HG03135 (cell line): ENCODE measurements at regions not wholly inside any gene's neighbourhood (a gene's known extent, or its start where the extent isn't known, plus 50 kb on each side); places are given as distances from the start of the nearest gene placed in this dataset.

Experiments
- ATAC-seq: cut with Tn5 transposase; IDR thresholded peaks from one replicate; pipeline ENCODE4 v1.9.1; 2021; ENCODE audit warnings: mild to moderate bottlenecking, moderate library complexity; ENCODE audit not compliant: unreplicated experiment

GRCh38 chr6:164185471-164185871, 771.0 kb downstream of the QKI start:
- ATAC-seq: no peak

DNA sequence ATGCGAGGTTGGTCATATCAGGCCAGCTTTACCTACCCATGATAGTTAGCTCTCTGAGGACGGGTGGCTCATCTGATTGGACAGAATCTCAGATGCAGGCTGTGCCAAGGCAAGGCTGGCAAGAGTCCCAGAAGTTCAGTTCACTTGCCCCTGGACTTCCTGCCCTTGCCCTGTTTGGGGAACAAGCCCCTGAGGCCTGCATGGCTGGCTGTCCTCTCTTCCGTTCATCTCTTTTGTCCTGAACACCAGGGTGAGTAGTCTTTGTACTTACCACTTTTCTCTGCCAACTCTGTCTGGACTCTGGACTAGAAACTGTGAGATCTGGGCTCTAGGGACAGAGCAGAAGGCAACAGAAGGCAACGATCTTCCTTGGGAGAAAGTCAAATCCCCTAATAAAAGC, 769.9 kb downstream of the QKI start:
- ATAC-seq: no peak

DNA sequence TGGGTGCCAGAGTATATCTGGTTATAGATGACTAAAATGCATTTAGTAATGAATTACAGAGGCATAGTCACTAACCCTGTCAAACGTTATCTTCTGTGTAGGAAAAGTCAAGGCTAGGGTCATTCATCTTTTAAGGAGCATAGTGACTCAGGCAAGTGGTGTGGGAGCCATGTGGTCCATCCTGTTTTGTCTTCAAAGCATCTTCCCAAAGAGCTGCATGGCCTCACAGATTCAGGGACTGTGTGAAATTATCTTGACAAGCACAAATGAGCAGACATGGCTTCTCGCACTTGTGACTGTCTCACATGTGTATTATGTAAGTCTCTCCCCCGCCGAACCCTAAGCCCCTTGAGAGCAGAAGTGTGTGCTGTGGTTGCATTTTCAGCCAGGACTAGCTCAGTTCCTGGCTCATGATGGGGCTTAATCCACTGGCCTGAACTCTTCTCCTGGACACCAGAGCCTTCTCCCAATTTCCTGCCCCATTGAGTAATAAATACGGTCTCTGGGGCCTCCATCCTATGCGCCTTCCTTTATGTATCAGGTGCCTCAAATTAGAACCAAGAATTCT, 769.1 kb downstream of the QKI start:
- ATAC-seq: no peak

GRCh38 chr6:164178679-164179332, 764.3 kb downstream of the QKI start:
- ATAC-seq: no peak

- no peak for ATAC-seq
Observed at GRCh38 chr6:164169355-164169754, 754.8 kb downstream of the QKI start.

DNA sequence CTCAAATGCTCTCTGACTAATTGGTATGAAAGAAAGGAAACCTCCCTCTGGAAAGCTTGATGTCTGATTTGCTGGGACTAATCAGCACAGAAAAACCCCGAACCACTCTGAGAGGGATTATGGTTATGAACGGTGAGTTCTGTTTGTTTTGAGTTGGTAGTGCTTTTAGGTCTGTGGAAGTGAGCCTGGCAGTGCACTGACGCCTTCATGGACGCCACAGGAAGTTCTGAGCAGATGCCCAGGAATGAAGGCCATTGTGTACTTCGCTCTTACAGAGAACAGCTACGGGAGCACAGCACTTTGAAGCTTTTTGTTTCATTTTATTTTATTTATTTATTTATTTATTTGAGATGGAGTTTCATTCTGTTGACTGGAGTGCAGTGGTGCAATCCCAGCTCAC, 754.1 kb downstream of the QKI start:
- no peak for ATAC-seq

DNA sequence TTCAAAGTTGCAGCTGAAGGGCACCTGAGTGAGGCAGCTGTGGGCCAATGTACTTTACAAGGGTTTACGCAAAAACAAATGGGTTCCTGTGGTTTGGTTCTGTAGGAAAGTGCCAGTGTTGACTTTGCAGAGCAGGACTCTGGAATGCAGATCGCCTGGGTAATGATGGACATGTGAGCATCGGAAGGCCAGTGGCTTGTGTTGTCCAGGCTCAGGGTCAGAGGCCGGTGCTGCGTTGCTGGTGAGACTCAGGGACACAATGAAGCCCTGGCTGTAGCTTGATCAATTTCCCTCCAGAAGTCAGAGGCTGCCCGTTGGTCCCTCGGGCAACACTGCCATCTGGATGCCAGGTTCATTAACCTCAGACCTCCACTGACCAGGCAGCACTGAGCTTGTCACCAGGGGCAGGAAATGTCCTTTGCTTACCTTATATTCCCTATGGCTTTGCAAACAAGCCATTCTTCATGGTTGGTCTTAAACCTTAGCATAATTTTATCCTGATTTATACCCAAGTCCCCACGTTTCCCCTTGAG, 753.4 kb downstream of the QKI start:
- no peak for ATAC-seq

- ATAC-seq: no peak
Observed at GRCh38 chr6:164166996-164167395, 752.5 kb downstream of the QKI start.

DNA sequence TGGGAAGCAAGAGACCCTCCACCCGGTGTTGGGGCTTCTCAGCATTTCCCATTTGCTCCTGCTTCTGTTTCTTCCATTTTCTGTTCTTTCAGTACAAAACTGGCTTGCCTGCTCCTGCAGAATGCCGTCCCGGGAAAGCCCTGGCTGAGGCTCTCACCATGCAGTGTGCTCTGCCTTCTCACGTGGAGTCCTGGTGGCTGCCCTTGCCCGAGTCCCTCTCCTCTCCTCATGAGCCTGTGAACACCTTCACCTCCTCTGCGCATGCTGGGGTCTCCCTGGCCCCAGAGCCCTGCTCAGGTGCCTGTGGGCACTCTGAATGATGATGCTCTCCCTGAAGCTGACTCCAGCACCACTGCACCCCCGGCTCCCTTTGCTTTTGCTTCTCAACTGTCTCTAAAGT, 752.0 kb downstream of the QKI start:
- ATAC-seq: no peak

GRCh38 chr6:164164876-164165275, 750.4 kb downstream of the QKI start:
- ATAC-seq: no peak

- ATAC-seq: no peak
Observed at GRCh38 chr6:164163239-164163638, 748.7 kb downstream of the QKI start.

DNA sequence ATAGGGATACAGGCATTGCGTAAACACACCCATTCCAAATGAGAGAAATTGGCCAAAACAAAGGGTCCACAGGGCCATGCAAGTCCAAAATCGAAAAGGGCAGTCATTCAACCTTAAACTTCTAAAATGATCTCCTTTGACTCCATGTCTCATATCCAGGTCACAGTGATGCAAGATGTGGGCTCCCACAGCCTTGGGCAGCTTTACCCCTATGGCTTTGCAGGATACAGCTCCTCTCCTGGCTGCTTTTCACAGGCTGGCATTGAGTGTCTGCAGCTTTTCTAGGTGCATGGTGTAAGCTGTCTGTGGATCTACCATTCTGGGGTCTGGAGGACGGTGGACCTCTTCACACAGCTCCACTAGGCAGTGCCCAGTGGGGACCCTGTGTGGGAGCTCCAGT, 744.5 kb downstream of the QKI start:
- ATAC-seq: no peak

GRCh38 chr6:164154588-164154987, 740.1 kb downstream of the QKI start:
- ATAC-seq: no peak

DNA sequence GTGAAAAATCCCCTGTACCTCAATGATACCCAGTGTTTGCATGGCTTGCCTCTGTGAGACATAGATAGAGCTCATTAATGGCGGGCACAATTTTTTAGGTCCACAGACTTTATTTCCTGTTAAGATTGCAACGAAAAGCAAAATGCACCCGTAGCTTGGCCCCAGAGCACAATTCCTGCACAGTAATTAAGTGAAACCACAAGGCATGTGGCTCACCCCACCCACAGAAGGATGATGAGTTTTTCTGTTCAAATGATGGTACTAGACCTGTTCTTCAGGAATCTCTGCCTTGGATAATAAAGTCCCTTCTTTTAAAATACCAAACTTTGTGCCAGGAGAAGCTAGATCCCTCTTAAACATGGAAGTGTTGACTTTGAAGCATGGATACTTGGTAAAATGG, 738.1 kb downstream of the QKI start:
- ATAC-seq: no peak

DNA sequence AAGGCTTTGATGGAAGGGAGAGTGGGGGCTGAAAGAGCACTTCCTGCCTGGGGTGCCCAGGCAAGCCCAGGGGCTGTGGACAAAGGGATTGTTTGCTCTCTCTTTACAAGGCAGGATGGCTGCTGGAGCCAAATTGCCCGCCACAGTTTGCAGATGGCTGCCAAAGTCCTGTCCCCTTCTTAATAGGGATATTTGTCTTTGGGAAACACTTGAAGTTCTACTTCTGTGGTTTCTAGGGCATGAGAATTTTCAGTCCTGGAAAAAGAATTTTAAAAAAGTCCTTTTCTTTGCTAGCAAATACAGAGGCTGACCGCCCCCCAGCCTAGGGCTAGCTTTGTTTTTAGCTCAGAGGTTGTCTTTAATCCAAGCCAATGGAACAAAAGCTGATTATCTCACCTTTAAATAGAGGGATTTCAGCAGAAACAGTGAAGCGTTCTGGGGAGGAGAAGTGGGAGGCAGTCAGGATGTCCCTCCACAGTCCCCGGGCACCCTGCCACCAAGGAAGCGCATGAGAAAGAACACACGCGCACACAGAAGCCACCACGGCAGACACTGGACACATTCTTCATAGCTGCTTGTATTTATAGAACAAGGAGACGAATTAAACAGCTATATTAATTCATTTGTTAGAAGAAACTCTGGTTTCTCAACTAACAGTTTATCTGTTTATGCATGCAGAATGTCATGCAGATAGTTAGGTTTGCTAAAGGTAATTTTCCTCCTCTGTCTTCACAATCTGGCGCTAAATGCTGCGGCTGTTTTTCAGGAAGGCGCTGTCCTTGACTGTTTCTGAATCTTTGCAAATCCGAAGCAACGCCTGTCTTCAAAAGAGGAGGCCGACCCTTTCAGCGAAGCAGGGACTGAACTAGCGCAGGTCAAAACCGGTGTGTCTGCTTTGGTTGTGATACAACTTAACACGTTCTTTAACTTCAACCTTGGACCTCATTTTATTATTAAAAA, 736.9 kb downstream of the QKI start:
- no peak for ATAC-seq

DNA sequence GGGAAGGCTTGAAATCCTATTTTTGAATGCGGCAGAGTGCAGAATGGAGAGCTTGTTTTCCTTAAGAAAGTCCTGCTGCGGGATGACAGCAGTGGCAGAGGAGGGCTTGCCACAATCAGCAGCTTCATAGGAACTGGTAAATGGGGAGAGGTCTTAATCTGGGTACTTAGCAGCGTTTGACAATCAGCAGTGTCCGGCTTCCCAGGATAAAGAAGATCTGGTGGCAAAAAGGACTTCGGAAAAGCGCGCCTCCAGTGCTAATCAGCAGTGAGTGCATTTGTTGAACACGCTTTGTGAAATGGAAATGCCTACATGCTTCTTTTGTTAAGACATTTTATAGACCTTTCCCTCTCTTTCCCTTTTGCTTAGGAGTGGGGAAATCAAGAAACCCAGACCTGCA, 735.7 kb downstream of the QKI start:
- ATAC-seq: no peak

GRCh38 chr6:164148788-164149187, 734.3 kb downstream of the QKI start:
- no peak for ATAC-seq

- ATAC-seq: no peak
Observed at GRCh38 chr6:164144316-164144715, 729.8 kb downstream of the QKI start.

DNA sequence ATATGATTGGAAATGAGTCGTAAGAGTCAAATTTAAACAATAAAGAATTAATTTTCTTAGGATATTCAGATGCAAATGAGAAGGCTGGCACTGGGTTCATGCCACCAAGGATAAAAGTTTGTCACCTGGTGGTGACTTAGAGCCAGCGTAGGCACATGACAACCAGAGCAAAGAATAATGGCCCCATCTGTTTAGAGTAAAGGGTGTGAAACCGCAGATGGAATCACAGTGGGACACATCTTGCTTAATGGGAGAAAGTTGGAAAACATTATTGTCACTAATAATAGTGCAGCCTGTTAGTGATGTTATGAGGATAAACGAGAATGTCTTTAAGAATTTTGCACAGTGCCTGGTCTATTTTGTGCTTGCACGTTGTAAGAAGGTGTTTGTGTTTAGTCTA, 727.8 kb downstream of the QKI start:
- no peak for ATAC-seq

DNA sequence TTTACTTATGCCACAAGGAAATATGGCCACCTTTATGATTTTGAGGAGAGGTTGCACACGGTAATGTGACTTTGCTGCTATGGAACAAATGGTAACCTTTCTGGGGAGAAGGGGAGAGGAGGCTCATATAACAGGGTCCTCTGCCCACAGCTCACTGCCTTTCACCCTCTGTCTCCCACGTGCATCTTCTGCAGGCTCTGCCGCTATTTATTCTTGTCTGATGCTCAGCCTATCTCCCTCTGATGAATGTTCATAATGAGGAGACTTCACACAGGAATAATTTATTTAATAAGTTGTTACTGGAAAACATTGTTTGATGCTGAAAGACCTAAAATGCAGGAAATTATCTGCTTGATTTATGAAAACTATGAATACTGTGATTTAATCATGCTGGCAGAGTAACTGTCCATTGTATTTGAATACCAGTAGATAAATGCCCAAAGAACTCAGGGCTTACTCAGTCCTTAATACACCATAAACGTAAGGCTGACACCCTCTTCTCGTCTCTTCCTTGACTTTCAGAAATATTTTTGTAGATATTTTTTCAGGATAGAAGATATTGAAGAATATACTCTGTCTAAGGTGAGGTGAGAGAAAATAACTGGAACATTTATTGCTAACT, 721.1 kb downstream of the QKI start:
- no peak for ATAC-seq

- ATAC-seq: no peak
Observed at GRCh38 chr6:164133095-164133494, 718.6 kb downstream of the QKI start.
